ENCODE measurements at regions not wholly inside any gene's neighbourhood (a gene's known extent, or its start where the extent isn't known, plus 50 kb on each side); places are given as distances from the start of the nearest gene placed in this dataset.

- no peak for TF ChIP-seq CTCF (IDR thresholded peaks at IDR 0.05)
- no peak for TF ChIP-seq POLR2A (IDR thresholded peaks at IDR 0.05)
These were observed 634.9 kb upstream of the PIK3C3 start for GRCh38 chr18:41320100-41320499.
